SIG-M5 treated with dmso at 0.1 percent for 504 hours (cell line): ENCODE measurements at regions not wholly inside any gene's neighbourhood (a gene's known extent, or its start where the extent isn't known, plus 50 kb on each side); places are given as distances from the start of the nearest gene placed in this dataset.
"Not testable (repeated sequence)": the region's sequence is repeated elsewhere in the genome, so short reads cannot be mapped to it uniquely, and the experiment has no call there.

Source experiments
- DNase-seq: peaks from one replicate; lab custom pipeline; 2025; ENCODE audit not compliant: unreplicated experiment; lab: John Stamatoyannopoulos, UW

DNA sequence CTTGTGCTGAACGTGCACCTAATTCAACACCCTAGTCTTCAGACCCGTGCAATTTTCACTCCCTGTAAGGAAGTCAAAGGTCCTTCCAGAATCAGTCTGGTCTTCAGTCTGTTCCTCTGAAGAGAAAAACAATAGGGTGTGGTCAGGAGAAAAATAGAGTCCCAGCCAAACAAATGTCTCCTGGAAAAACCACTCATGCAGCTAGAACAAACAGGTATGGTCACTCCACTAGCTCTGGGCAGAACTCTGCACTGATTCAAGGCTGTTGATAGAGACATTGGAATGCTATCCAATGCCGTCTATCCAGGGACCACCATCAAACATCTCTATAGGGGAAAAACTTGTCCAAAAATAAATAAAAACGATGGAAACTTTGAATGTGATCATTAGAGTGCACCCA lies 81.8 kb upstream of the MAP3K1 start:
- no peak for DNase-seq

- DNase-seq: no peak
Observed at GRCh38 chr5:56732121-56732520, 83.2 kb upstream of the MAP3K1 start.

DNA sequence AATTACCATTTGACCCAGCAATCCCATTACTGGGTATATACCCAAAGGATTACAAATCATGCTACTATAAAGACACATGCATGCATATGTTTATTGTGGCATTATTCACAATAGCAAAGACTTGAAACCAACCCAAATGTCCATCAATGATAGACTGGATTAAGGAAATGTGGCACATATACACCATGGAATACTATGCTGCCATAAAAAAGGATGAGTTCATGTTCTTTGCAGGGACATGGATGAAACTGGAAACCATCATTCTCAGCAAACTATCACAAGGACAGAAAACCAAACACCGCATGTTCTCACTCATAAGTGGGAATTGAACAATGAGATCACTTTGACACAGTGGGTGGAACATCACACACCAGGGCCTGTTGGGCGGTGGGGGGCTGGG lies 83.9 kb upstream of the MAP3K1 start:
- DNase-seq: not testable (repeated sequence)

DNA sequence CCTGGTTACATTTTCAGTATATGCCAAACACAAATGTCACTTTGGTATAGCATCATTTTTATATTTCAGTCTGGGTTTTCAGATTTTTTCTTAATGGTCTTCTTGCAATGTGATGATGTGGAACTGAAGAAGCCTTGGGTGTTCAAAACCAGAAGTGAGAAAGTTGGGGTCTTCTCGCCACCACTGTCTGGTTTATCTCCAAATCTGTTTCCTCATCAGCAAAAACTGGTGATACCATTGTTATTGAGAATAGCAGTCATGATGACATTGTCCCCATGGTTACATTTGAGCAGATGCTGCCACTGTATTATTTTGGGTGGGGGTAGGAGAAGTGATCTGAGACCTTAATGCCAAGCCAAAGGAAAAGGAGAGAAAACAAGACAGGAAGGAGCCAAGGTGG lies 85.9 kb upstream of the MAP3K1 start:
- DNase-seq: no peak

DNA sequence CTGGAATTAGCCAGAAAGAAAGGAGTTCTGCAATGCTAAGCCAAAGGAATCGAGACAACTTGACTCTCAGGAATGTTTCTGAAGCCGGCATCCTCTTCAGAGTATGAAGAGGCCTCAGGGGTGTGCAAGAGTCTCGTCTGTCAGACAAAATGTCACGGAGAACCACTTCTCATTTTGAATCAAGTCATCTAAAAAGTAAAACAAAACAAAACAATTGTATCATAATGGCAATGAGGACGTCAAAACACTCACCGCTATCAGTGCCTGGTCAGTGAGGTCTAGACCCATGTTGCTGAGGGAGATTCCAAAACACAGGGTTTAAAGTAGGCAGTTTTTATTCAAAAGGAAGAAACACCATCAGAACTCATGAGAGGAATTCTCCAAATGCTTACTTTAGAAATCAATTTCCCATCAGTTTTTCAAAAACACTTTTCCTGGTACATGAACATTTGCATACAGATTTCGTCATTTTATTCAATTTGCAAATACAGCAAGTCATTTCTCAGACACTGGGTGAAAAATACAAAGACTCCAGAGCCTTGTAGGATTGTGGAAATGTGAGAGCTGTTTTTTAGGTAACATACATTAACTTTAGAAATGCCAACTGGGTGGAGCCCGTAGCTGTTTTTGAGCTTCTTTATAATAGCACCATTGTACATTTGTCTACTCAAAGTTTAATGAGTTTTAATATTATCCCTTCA lies 89.5 kb upstream of the MAP3K1 start:
- no peak for DNase-seq

GRCh38 chr5:56724857-56725256 lies 90.5 kb upstream of the MAP3K1 start:
- not testable (repeated sequence) for DNase-seq

DNA sequence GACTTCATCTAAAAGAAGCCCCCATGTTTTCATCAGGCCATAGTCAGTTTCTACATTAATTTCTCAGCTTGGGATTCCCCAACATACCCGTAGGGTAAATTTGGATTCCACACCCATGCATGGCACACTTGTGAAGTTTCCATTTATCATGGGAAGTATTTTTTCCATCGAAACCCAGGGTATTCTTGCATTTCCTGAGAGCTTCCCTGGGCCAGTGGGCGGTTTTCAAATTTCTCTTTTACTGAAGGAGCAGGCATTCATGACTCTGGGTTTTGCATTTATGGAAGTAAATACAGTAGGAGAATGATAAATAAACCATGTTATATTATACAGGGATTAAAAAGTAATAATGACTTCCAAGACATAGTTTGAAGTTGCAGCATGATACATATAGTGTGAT lies 93.0 kb upstream of the MAP3K1 start:
- DNase-seq: no peak

- no peak for DNase-seq
Observed at GRCh38 chr5:56717253-56717987, 97.9 kb upstream of the MAP3K1 start.

DNA sequence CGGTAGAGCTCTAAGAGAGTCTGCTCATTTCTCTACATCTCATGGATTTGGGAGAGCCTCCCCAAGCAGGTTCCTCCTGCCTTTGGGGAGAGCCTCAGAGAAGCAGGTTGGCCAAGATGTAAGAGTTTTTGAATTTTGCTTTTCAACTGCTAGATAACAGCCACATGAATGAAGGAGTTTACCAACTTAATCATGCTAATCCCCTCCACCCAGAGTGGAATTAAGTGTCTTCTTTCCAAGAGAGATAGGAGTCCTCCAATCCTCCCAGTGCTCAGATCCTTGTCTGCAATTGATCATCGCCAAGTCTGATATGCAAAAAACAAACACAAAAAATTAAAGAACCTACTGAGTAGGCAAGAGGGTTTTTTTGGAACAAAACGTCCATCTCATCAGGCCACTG lies 99.4 kb upstream of the MAP3K1 start:
- no peak for DNase-seq

DNA sequence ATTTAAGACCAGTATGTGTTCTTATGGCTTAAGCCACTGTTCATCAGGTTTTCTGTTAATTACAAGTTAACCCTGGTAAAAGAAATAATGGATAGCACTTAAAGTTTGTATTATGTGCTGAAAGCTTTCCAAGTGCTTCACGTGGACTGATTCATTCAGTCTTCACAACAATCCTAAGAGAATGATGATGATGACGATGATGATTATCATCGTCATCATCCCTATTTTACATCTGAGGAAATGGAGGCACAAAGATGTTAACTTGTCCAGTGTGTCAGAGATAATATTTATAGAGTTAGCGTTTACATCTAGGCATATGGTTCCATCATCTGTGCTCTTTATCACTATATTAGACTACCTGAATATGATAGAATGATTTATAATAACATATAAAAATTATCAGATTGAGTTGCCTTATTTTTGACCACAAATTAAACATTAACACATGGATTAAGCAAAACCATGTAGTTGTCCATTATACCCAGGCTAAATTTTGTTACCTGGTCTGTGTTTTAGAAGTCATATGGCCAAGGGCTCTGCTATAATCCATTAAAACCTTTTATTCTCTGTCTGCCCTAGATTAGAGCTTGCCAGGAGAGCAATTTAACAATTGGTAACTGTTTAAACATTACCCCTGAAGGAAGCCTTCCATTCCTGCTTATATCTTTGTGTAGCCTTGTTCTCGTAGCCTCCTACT lies 102.3 kb upstream of the MAP3K1 start:
- DNase-seq: no peak

DNA sequence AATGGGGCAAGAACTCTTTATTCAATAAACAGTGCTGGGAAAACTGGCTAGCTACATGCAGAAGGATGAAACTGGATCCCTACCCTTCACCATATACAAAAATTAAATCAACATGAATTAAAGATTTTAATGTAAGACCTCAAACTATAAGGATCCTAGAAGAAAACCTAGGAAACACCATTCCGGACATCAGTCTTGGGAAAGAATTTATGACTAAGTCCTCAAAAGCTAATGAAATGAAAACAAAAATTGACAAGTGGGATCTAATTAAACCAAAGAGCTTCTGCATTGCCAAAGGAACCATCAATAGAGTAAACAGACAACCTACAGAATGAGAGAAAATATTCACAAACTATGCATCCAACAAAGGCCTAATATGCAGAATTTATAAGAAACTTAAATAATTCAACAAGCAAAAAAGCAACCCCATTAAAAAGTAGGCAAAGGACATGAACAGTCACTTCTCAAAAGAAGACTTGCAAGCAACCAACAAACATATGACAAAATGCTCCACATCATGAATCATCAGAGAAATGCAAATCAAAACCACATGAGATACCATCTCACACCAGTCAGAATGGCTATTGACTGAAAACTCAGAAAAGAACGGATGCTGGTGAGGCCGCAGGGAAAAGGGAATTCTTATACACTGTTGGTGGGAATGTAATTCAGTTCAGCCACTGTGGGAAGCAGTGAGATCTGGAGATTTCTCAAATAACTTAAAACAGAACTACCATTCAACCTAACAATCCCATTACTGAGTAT lies 104.3 kb upstream of the MAP3K1 start:
- no peak for DNase-seq

- DNase-seq: no peak
Observed at GRCh38 chr5:56706504-56706903, 108.8 kb upstream of the MAP3K1 start.

- DNase-seq: no peak
Observed at GRCh38 chr5:56705217-56705616, 110.1 kb upstream of the MAP3K1 start.

- DNase-seq: no peak
Observed at GRCh38 chr5:56703952-56704351, 111.4 kb upstream of the MAP3K1 start.

GRCh38 chr5:56700711-56701110 lies 114.6 kb upstream of the MAP3K1 start:
- no peak for DNase-seq

DNA sequence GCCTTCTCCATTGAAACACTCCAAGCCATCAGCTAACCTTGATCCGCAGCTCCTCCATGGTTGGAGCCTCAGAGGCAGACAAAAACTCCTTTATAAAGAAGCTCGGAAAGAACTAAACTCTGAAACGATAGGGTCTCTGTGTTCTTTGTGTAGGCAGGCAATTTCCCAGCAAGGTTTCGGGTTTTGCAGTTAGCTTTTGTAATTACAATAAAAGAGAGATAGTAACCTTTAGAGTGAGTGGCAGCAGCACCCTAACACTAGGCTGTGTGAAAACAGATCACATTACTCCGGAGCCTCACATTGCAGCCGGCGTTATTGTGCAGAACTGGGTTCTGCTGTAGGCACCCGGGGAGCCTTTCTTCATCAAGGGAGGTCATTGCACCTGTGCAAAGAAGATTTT lies 115.8 kb upstream of the MAP3K1 start:
- DNase-seq: no peak

DNA sequence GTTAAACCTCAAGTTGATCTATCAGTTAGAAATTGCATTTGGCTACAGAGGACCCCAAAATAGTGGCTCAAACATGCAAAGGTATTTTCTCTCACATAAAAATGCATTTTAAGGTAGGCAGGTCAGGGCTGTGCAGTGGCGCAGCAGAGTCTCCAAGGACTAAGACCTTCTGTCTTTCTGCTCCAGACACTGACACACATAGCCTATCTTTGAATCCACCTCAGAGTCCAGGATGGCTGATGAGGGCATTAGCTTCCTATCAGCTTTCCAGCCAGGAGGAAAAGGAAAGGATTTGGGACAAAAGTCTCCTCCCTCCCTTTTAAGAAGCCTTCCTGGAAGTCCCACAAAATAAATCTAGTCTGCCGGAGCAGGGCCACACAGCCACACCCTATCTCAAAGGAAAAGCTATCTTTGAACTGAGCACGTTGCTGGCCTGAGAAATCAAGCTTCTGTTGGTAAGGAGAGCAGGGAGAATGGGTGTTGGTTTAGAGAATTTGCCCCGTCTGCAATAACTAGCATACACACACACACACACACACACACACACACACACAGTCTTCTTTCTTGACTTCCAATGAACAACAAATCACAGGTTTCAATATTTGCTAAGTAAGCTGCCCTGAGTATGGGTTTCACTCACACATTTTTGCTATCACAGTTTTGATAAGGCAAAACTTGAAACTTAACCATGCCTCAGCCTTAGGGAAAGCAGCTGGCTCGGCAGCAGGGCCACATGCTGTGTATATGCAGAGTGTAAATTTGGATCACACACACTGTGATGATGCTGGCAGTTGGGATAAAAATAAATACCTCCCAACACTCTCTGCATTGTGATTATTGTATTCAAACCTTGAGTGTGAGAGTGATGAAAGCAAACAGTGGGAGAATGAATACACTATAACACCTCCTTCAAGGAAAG lies 116.6 kb upstream of the MAP3K1 start:
- no peak for DNase-seq

DNA sequence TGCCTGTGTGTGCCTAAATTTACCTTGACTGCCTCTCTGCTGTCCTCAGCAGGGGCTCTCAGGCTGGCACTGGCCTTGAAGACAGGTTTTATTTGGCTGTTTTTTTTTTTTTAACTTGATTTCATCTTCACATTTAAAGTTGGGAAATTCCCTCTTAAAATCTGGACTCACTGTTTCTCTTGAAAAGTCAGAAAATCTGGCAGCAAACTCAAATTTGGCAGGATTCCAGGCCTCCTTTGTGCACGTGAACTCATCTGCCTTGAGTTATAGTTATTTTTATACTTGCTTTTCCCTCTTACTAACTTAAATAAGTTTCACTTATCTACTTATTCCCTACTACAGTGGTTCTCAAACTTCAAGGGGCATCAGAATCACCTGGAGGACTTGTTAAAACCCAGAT lies 118.4 kb upstream of the MAP3K1 start:
- DNase-seq: no peak

GRCh38 chr5:56693220-56693579 lies 122.1 kb upstream of the MAP3K1 start:
- DNase-seq: no peak
